GM23338 (cell line): ENCODE measurements at regions not wholly inside any gene's neighbourhood (a gene's known extent, or its start where the extent isn't known, plus 50 kb on each side); places are given as distances from the start of the nearest gene placed in this dataset.

ENCODE experiments used
- ATAC-seq: fragments of 200-7000 bp; cut with Tn5 transposase; 3 replicates; pipeline ENCODE4 v1.9.1; 2020
- DNase-seq: peaks from one replicate; pipeline ENCODE4 v3.0.0-alpha.2; 2015; ENCODE audit warnings: low spot score
- H2AFZ ChIP-seq: fragments of 200-600 bp; sonication (generic); 2 replicates; pipeline ENCODE4 v1.8.0; 2016; ENCODE audit warnings: antibody characterized with exemption, mild to moderate bottlenecking, moderate library complexity
- H3F3A ChIP-seq: fragments of 200-600 bp; sonication (generic); replicated peaks from 2 replicates; pipeline ENCODE4 v1.8.0; 2017; ENCODE audit warnings: antibody characterized with exemption, mixed run types, low read depth
- H3K27ac ChIP-seq: fragments of 200-600 bp; sonication (generic); 2 replicates; pipeline ENCODE4 v1.6.1; 2016; ENCODE audit warnings: low read depth
- H3K27me3 ChIP-seq: fragments of 200-600 bp; sonication (generic); 2 replicates; pipeline ENCODE4 v1.8.0; 2016; ENCODE audit warnings: mild to moderate bottlenecking, mixed run types, moderate library complexity; ENCODE audit not compliant: insufficient read depth
- H3K36me3 ChIP-seq: fragments of 200-600 bp; sonication (generic); 2 replicates; pipeline ENCODE4 v1.8.0; 2016; ENCODE audit warnings: mild to moderate bottlenecking; ENCODE audit not compliant: insufficient read depth
- H3K4me1 ChIP-seq: fragments of 200-600 bp; sonication (generic); 2 replicates; pipeline ENCODE4 v1.8.0; 2016; ENCODE audit warnings: mild to moderate bottlenecking, moderate library complexity; ENCODE audit not compliant: insufficient read depth
- H3K4me2 ChIP-seq: fragments of 200-600 bp; sonication (generic); 2 replicates; pipeline ENCODE4 v1.7.1; 2017; ENCODE audit warnings: mixed run types
- H3K4me3 ChIP-seq: fragments of 200-600 bp; sonication (generic); 2 replicates; pipeline ENCODE4 v1.6.1; 2016; ENCODE audit warnings: mixed run types
- H3K79me2 ChIP-seq: fragments of 200-600 bp; sonication (generic); replicated peaks from 2 replicates; pipeline ENCODE4 v1.8.0; 2017; ENCODE audit warnings: mild to moderate bottlenecking; ENCODE audit not compliant: insufficient read depth
- H3K9me2 ChIP-seq: fragments of 200-600 bp; sonication (generic); 2 replicates; pipeline ENCODE4 v1.8.0; 2017; ENCODE audit not compliant: insufficient read depth
- H4K20me1 ChIP-seq: fragments of 200-600 bp; sonication (generic); replicated peaks from 2 replicates; pipeline ENCODE4 v1.8.0; 2017; ENCODE audit warnings: mild to moderate bottlenecking; ENCODE audit not compliant: insufficient read depth
- H3K27ac Mint-ChIP-seq: 2 replicates; pipeline ENCODE4 v1.8.0; 2020; ENCODE audit warnings: inconsistent platforms, mild to moderate bottlenecking, moderate library complexity, mixed read lengths
- H3K27me3 Mint-ChIP-seq: 3 replicates; pipeline ENCODE4 v1.8.0; 2022; ENCODE audit warnings: low read depth, mild to moderate bottlenecking, moderate library complexity, mixed read lengths, inconsistent platforms; ENCODE audit not compliant: insufficient read depth, poor library complexity
- H3K36me3 Mint-ChIP-seq: 3 replicates; pipeline ENCODE4 v1.8.0; 2021; ENCODE audit warnings: low read depth, mild to moderate bottlenecking, inconsistent platforms, moderate library complexity, mixed read lengths
- H3K4me1 Mint-ChIP-seq: 3 replicates; pipeline ENCODE4 v1.8.0; 2020; ENCODE audit warnings: mild to moderate bottlenecking, inconsistent platforms, mixed read lengths
- H3K4me3 Mint-ChIP-seq: 3 replicates; pipeline ENCODE4 v1.8.0; 2021; ENCODE audit warnings: moderate library complexity, mild to moderate bottlenecking, inconsistent platforms, mixed read lengths
- H3K9me3 Mint-ChIP-seq: 3 replicates; pipeline ENCODE4 v1.8.0; 2020; ENCODE audit warnings: moderate library complexity, mild to moderate bottlenecking, inconsistent platforms, mixed read lengths
- CREB1 ChIP-seq: fragments of 250-450 bp; sonication (Bioruptor Pico); IDR thresholded peaks from 2 replicates; pipeline ENCODE4 v1.5.0; 2020; ENCODE audit warnings: low read depth, mild to moderate bottlenecking, moderate library complexity
- CTCF ChIP-seq, 2 experiments: fragments of 200-600 bp in 1 of 2; sonication (generic) in 1 of 2; conservative IDR thresholded peaks; 2 replicates each; pipeline versions ENCODE4 v1.5.1 to v1.6.1; 2016 to 2017; ENCODE audit warnings: antibody characterized with exemption in 2 of 2, low read depth in 2 of 2, mild to moderate bottlenecking in 2 of 2, moderate library complexity in 1 of 2
- ETS1 ChIP-seq: IDR thresholded peaks from 2 replicates; pipeline ENCODE4 v1.6.1; 2016; ENCODE audit warnings: antibody characterized with exemption
- JUNB ChIP-seq: IDR thresholded peaks from one replicate; pipeline ENCODE4 v1.6.1; 2016; ENCODE audit warnings: antibody characterized with exemption; ENCODE audit not compliant: unreplicated experiment
- POLR2AphosphoS5 ChIP-seq: IDR thresholded peaks from 2 replicates; pipeline ENCODE4 v1.6.1; 2016; ENCODE audit warnings: antibody characterized with exemption, low read depth
- REST ChIP-seq: IDR thresholded peaks from one replicate; pipeline ENCODE4 v1.6.1; 2018; ENCODE audit warnings: antibody characterized with exemption; ENCODE audit not compliant: unreplicated experiment
- STAT1 ChIP-seq: IDR thresholded peaks from one replicate; pipeline ENCODE4 v1.6.1; 2016; ENCODE audit warnings: antibody characterized with exemption; ENCODE audit not compliant: unreplicated experiment
- ZNF114 ChIP-seq: fragments of 250-450 bp; sonication (Bioruptor Pico); IDR thresholded peaks from 2 replicates; pipeline ENCODE4 v1.5.0; 2020; ENCODE audit warnings: mild to moderate bottlenecking, moderate library complexity

GRCh38 chr12:112635036-112635435, 156.5 kb upstream of the RPH3A start:
- no peaks in the 10 kb centered on the region for H3K27me3 ChIP-seq
- H2AFZ ChIP-seq = no peak overlapping the region
- no peaks in the 10 kb centered on the region for H3K36me3 ChIP-seq
- peaks cover 5% of the 10 kb centered on the region; the same call in 1 of the 3 replicates for H3K36me3 Mint-ChIP-seq
- H3K9me2 ChIP-seq = no peaks in the 10 kb centered on the region
- DNase-seq (no peak), ATAC-seq (no peak)
- H3K9me3 Mint-ChIP-seq = peaks cover 10% of the 10 kb centered on the region; the same call in 2 of the 3 replicates
- TF ChIP-seq ZNF114 = no peak
- no peak for TF ChIP-seq STAT1
- no peak for TF ChIP-seq REST
- no peak for TF ChIP-seq CTCF (conservative IDR thresholded peaks at IDR 0.05; ENCODE audit: low read depth in 2 of 2)
- TF ChIP-seq ETS1 = no peak
- TF ChIP-seq POLR2AphosphoS5 = no peak
- TF ChIP-seq JUNB = no peak
- TF ChIP-seq CREB1 = no peak
- no peak overlapping the region for H3K4me2 ChIP-seq
- no peaks in the 10 kb centered on the region for H3F3A ChIP-seq
- H3K79me2 ChIP-seq = no peaks in the 10 kb centered on the region
- H4K20me1 ChIP-seq = no peaks in the 10 kb centered on the region
- peaks cover 7% of the 10 kb centered on the region for H3K27me3 Mint-ChIP-seq
- no peak overlapping the region for H3K27ac ChIP-seq
- no peak overlapping the region for H3K4me3 ChIP-seq
- no peak overlapping the region for H3K27ac Mint-ChIP-seq
- no peaks in the 10 kb centered on the region for H3K4me1 Mint-ChIP-seq
- H3K4me3 Mint-ChIP-seq = no peak overlapping the region
- no peaks in the 10 kb centered on the region for H3K4me1 ChIP-seq

GRCh38 chr12:112638420-112638819, 153.1 kb upstream of the RPH3A start:
- Histone ChIP-seq H3K27ac (no peak overlapping the region), H3F3A (no peaks in the 10 kb centered on the region), H3K27me3 (no peaks in the 10 kb centered on the region), H3K4me1 (no peaks in the 10 kb centered on the region; the same call in 1 of the 2 replicates), H3K4me3 (no peak overlapping the region), H2AFZ (no peak overlapping the region), H3K4me2 (no peak overlapping the region), H3K79me2 (no peaks in the 10 kb centered on the region), H3K9me2 (no peaks in the 10 kb centered on the region), H3K36me3 (no peaks in the 10 kb centered on the region), H4K20me1 (no peaks in the 10 kb centered on the region)
- ATAC-seq (no peak), DNase-seq (no peak)
- H3K27me3 Mint-ChIP-seq = peaks cover 2% of the 10 kb centered on the region
- H3K27ac Mint-ChIP-seq = no peak overlapping the region
- no peaks in the 10 kb centered on the region for H3K36me3 Mint-ChIP-seq
- H3K4me3 Mint-ChIP-seq = no peak overlapping the region
- no peaks in the 10 kb centered on the region for H3K9me3 Mint-ChIP-seq
- no peaks in the 10 kb centered on the region for H3K4me1 Mint-ChIP-seq
- no peak for TF ChIP-seq REST
- TF ChIP-seq POLR2AphosphoS5 = no peak
- TF ChIP-seq ETS1 = no peak
- TF ChIP-seq CTCF (conservative IDR thresholded peaks at IDR 0.05; ENCODE audit: low read depth in 2 of 2) = no peak
- TF ChIP-seq CREB1 = no peak
